ENCODE measurements at regions not wholly inside any gene's neighbourhood (a gene's known extent, or its start where the extent isn't known, plus 50 kb on each side); places are given as distances from the start of the nearest gene placed in this dataset.
A peak's percentile ranks its signal among the peaks of the same experiment; 100 is the strongest.

- Histone ChIP-seq H2AK5ac (ENCODE audit: low read depth, low read length) (no peak overlapping the region), H2BK20ac (ENCODE audit: low read length) (no peak overlapping the region), H3K79me2 (ENCODE audit: control insufficient read depth in 1 of 2, insufficient read depth in 2 of 2, low read length in 2 of 2) (no peaks in the 10 kb centered on the region), H2AFZ (ENCODE audit: low read length) (no peak overlapping the region), H3K4me2 (ENCODE audit: insufficient read depth in 1 of 2, low read depth in 2 of 2, low read length in 2 of 2) (peak overlapping the region; percentile 22 to 33; a peak in 2 of 4 replicates), H3K4me3 (ENCODE audit: extremely low read depth in 1 of 4, insufficient read depth in 2 of 4, low read depth in 3 of 4, low read length in 4 of 4) (peak overlapping the region in 1 of 4 experiments; percentile 4; a peak in 1 of 8 replicates), H2BK15ac (ENCODE audit: low read length) (no peak overlapping the region), H3K27ac (ENCODE audit: low read depth, low read length) (no peak overlapping the region), H4K8ac (ENCODE audit: extremely low read depth, insufficient read depth, low read length) (no peak overlapping the region), H4K5ac (ENCODE audit: insufficient read length, low read depth, low read length) (no peak overlapping the region), H3K4me1 (replicated peaks in 1 of 4; ENCODE audit: control insufficient read depth in 3 of 4, insufficient read depth in 4 of 4, low read length in 3 of 4) (peaks cover 9 to 25% (median 20%) of the 10 kb centered on the region in 4 experiments), H3K27me3 (replicated peaks in 1 of 4; ENCODE audit: control insufficient read depth in 3 of 4, extremely low read depth in 1 of 4, insufficient read depth in 3 of 4, low read length in 3 of 4) (no peaks in the 10 kb centered on the region), H3K9ac (replicated peaks in 1 of 4; ENCODE audit: extremely low read depth in 1 of 4, low read depth in 3 of 4, low read length in 3 of 4) (no peak overlapping the region), H2BK5ac (ENCODE audit: low read depth, low read length) (no peak overlapping the region), H3K79me1 (ENCODE audit: low read depth, low read length) (no peaks in the 10 kb centered on the region), H4K20me1 (replicated peaks in 1 of 2; ENCODE audit: control insufficient read depth in 1 of 2, insufficient read depth in 2 of 2, low read length in 2 of 2) (no peaks in the 10 kb centered on the region), H3K23ac (ENCODE audit: insufficient read length) (no peak overlapping the region), H3K56ac (replicated peaks; ENCODE audit: insufficient read length, low read depth, low read length) (no peak overlapping the region), H3K9me3 (ENCODE audit: insufficient read depth in 2 of 2, low read depth in 1 of 2, low read length in 1 of 2) (peaks cover 0 to 2% of the 10 kb centered on the region in 2 experiments; a peak in 2 of 4 replicates), H3K18ac (ENCODE audit: extremely low read depth, low read length) (peak overlapping the region; percentile 65; the same call in 1 of the 2 replicates), H3K23me2 (ENCODE audit: low read depth, low read length) (no peaks in the 10 kb centered on the region), H3K14ac (ENCODE audit: insufficient read length) (no peak overlapping the region), H3K4ac (replicated peaks; ENCODE audit: insufficient read length, low read depth, low read length) (no peak overlapping the region), H2BK120ac (replicated peaks; ENCODE audit: low read depth, low read length) (no peak overlapping the region), H2BK12ac (ENCODE audit: low read depth, low read length) (0 out of 2 replicates have a peak overlapping the region, but pooled peaks have one; percentile 5), H3K36me3 (ENCODE audit: control insufficient read depth in 2 of 4, insufficient read depth in 4 of 4, low read length in 3 of 4) (no peaks in the 10 kb centered on the region), H4K91ac (replicated peaks; ENCODE audit: insufficient read length, low read length) (no peak overlapping the region)
- ChIA-PET CTCF (ENCODE audit: partially characterized antibody) (interaction anchor here (0.6 to 3.8 kb wide), 8 partner anchors 7 to 1588 kb away, joined by 3 to 20 read pairs (median 6); no protein-coding TSS in a partner anchor), POLR2A (ENCODE audit: partially characterized antibody) (no interaction called here)
- DNase-seq (ENCODE audit: low read depth in 1 of 2, low spot score in 2 of 2) (no peak), FAIRE-seq (no peak)
- TF ChIP-seq SAP30 (IDR thresholded peaks at IDR 0.05; ENCODE audit: insufficient read depth, insufficient replicate concordance, low read length), result no peak
- TF ChIP-seq, protein P1, sequence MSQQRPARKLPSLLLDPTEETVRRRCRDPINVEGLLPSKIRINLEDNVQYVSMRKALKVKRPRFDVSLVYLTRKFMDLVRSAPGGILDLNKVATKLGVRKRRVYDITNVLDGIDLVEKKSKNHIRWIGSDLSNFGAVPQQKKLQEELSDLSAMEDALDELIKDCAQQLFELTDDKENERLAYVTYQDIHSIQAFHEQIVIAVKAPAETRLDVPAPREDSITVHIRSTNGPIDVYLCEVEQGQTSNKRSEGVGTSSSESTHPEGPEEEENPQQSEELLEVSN (IDR thresholded peaks at IDR 0.05), result no peak
- TF ChIP-seq KDM5A (IDR thresholded peaks at IDR 0.05; ENCODE audit: low read length), result no peak
- TF ChIP-seq CBX8 (IDR thresholded peaks at IDR 0.05; ENCODE audit: borderline replicate concordance, low read depth, low read length), result no peak
- no peak for TF ChIP-seq NRF1 (IDR thresholded peaks at IDR 0.05; ENCODE audit: low read depth, low read length)
- TF ChIP-seq TEAD4 (IDR thresholded peaks at IDR 0.05; ENCODE audit: low read depth, low read length), result no peak
- 48% methylated on average over 3 of the region's 3 CpGs; no CpG with 5 or more reads in 1 of the 2 experiments for WGBS, 2 experiments (ENCODE audit: extremely low coverage in 1 of 2, insufficient coverage in 1 of 2, insufficient read length in 1 of 2, insufficient replicate concordance in 2 of 2, low coverage in 1 of 2, low lambda C conversion rate in 2 of 2, missing lambda C conversion rate in 1 of 2)
Measured at GRCh38 chr15:70505411-70505919, 257.9 kb downstream of the UACA start.

Data from H1 (cell line).